HFF-Myc (cell line): ENCODE measurements at regions not wholly inside any gene's neighbourhood (a gene's known extent, or its start where the extent isn't known, plus 50 kb on each side); places are given as distances from the start of the nearest gene placed in this dataset.

Experiments
- DNase-seq: peaks from one replicate; pipeline ENCODE4 v3.0.0-alpha.2; 2011; ENCODE audit warnings: low read depth; ENCODE audit errors: extremely low read depth
- H3K4me3 ChIP-seq: replicated peaks from 2 replicates; pipeline ENCODE4 v1.5.1; 2011; ENCODE audit warnings: low read depth, mild to moderate bottlenecking, control low read depth, low read length
- TF ChIP-seq, protein P1 (sequence below): IDR thresholded peaks from 2 replicates; pipeline ENCODE4 v1.5.1; 2012; ENCODE audit warnings: mild to moderate bottlenecking, low read depth, low read length, control low read depth; ENCODE audit errors: missing control alignments

DNA sequence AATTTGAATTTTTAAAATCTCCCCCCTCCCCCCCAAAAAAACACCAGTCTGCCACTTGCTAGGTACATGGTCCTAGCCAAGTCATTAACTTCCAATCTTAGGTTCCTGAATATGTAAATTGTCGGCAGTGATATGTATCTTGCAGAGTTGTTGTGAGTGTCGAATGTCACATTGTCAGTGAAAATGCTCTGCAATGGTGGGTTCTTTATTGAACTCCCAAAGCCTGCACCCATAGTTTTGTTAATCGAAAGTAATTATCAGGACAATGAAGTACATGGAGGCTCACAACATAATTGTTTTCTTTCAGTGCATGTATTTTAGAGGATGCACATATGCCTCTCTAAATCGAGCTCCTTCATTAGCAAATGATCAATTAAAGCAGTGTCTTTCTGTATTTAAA is 185.6 kb upstream of the S100G start:
- TF ChIP-seq, protein P1, sequence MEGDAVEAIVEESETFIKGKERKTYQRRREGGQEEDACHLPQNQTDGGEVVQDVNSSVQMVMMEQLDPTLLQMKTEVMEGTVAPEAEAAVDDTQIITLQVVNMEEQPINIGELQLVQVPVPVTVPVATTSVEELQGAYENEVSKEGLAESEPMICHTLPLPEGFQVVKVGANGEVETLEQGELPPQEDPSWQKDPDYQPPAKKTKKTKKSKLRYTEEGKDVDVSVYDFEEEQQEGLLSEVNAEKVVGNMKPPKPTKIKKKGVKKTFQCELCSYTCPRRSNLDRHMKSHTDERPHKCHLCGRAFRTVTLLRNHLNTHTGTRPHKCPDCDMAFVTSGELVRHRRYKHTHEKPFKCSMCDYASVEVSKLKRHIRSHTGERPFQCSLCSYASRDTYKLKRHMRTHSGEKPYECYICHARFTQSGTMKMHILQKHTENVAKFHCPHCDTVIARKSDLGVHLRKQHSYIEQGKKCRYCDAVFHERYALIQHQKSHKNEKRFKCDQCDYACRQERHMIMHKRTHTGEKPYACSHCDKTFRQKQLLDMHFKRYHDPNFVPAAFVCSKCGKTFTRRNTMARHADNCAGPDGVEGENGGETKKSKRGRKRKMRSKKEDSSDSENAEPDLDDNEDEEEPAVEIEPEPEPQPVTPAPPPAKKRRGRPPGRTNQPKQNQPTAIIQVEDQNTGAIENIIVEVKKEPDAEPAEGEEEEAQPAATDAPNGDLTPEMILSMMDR = no peak
- no peak for DNase-seq
- no peak overlapping the region for H3K4me3 ChIP-seq

DNA sequence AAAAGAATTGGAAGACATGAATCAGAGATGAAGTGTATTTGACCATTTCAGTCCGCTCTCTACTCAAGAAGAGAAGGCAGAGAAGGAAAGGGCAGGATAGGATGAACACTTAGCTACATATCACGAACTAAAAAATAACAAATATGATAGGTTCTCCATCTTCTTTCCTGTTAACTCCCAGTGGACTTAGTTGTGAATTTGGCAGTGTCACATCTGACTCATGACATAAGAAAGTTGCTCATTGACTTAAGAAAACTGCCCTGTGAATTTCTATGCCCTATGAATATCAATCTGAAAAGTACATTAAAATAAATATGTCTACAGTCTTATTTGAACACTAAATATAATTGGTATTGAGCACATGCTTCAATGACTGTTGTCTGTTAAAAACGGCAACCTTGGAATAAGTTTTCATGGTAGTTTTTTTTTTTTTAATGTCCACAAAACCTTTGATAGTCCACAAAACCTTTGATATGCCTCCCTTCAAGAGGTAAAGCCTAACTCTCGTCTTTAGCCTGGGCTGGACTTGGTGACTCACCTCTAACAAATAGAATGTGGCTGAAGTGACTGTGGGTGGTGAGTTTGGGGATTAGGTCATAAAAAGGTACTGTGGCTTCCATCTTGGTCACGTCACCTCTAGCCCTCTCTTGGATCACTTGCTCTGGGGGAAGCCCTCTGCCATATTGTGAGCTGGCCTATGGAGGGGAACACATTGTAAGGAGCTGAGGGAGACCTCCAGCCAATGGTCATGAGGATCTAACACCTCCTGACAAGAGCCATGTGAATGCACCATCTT is 184.7 kb upstream of the S100G start:
- TF ChIP-seq, protein P1 = no peak
- no peak for DNase-seq
- no peak overlapping the region for H3K4me3 ChIP-seq

DNA sequence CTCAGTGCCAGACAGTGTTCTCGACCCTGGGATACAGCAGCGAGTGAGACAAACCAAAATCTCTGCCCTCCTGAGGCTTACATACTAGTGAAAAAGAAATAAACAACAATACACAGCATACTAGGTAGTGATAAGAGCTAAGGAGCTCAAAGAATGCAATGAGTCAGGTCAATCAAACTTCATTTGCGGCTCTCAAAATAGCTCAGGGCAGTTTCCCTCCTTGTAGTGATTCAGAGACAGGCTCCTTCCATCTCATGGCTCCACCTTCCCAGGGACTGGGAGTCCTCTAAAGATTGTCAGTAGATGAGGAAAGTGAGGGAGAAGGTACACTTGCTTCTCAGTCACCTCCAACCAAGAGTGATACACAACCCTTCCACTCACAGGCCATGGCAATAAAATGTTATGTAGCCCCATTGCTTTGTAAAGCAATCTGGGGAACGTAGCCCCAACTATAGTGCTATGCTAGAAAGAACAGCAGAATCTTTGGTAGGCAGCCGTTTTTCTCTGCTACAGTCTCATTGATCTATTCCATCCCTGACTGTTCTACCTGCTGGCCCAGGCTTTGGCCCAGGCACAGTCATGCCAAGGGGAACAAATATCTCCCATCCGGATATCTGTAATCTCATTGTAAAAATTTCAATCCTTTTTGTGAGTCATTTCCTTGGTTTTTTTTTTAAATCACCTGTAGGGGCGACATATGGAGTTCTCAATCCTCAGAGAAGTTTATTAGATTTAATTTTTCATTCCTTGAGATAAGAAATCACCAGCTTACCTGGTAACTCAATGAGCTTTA is 183.1 kb upstream of the S100G start:
- DNase-seq = no peak
- TF ChIP-seq, protein P1 = no peak

DNA sequence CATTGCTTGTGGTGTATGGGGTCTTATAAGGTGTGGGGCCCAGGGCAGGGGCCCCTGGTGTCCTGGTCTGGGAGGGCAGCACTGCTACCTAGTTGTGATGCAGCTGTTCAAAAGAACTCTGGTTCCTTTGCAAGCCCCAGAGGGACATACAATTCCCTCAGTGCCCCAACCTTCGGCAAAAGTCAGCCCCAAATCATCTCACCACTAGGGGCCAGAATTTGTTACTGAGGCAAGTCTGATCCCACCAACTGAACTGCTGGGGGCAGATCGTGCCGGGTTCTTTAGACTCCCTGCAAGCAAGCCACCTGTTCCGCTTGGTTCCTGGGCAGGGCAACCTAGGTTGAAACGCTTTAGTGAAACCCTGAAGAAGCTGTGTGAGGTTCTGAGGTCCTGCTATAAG is 180.1 kb upstream of the S100G start:
- TF ChIP-seq, protein P1 = peak; percentile 15
- DNase-seq = no peak
- H3K4me3 ChIP-seq = no peak overlapping the region

More for the DNA sequence above, 183.1 kb upstream of the S100G start:
- no peak overlapping the region for H3K4me3 ChIP-seq

DNA sequence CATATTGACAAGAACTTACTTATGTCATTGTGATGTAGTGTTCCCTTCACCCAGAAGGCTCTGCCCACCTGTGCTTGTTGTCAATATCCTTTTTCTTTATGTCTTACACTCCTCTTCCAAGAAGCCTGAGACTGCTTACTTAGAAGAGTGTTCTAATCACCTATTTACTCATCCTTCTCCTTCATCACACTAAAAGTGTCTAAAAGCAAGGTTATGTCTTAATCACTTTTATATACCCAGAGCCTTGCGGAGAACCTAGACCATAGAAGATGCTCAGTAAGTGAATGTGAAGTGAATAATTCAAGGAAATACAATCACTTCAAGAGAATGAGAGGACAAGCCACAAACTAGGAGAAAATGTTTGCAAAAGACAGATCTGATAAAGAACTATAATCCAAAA is 177.6 kb upstream of the S100G start:
- H3K4me3 ChIP-seq = no peak overlapping the region
- TF ChIP-seq, protein P1 = no peak
- DNase-seq = no peak

DNA sequence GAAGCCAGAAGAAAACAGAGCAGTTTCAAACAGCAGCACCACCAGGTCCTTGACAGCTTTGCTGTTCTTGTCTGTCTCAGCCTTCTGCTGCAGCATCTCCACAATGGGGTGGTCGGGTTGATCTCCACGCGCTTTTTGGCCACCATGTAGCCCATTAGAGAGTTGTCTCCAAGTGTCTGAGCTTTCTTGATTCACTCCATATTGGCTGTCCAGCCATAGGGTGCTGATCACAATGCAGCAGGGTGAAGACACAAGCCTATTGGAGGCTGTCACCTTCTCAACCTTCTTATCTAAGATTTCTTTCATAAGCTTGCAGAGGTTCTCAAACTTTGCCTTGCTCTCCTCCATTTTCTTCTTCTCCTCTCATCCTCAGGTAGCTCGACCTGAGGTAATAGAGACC is 175.4 kb upstream of the S100G start:
- TF ChIP-seq, protein P1 = no peak
- no peak for DNase-seq

More for the DNA sequence above, 175.4 kb upstream of the S100G start:
- no peak overlapping the region for H3K4me3 ChIP-seq
